Transverse colon (tissue), 4 donors: ENCODE measurements at regions not wholly inside any gene's neighbourhood (a gene's known extent, or its start where the extent isn't known, plus 50 kb on each side); places are given as distances from the start of the nearest gene placed in this dataset.

Source experiments
- DNase-seq: peaks from one replicate; pipeline ENCODE4 v3.0.0-alpha.2; 2019
- H3K27ac ChIP-seq, 4 donors: fragments of 200-600 bp; sonication (generic); 2 replicates each; pipeline ENCODE4 v1.5.1; 2016 to 2018; ENCODE audit warnings: inconsistent platforms in 4 of 4
- H3K27me3 ChIP-seq: fragments of 200-600 bp; sonication (generic); 2 replicates; pipeline ENCODE4 v1.5.1; 2017; ENCODE audit warnings: inconsistent platforms
- H3K36me3 ChIP-seq, 4 donors: fragments of 200-600 bp; sonication (generic); 2 replicates each; pipeline ENCODE4 v1.5.1; 2017 to 2019; ENCODE audit warnings: inconsistent platforms in 4 of 4
- H3K4me1 ChIP-seq, 4 donors: fragments of 200-600 bp; sonication (generic); 2 replicates each; pipeline ENCODE4 v1.5.1; 2017 to 2020; ENCODE audit warnings: inconsistent platforms in 4 of 4
- H3K4me3 ChIP-seq, 4 donors: fragments of 200-600 bp; sonication (generic); 1 replicate in 1 of 4; 2 replicates in 3 of 4; pipeline versions ENCODE4 v1.5.1 to v1.6.1; 2017 to 2019; ENCODE audit warnings: inconsistent platforms in 4 of 4
- H3K9me3 ChIP-seq, 2 donors: fragments of 200-600 bp; sonication (generic); 2 replicates each; pipeline ENCODE4 v1.5.1; 2017 to 2019; ENCODE audit warnings: inconsistent platforms in 2 of 2
- CTCF ChIP-seq, 5 experiments: fragments of 200-600 bp in 3 of 5; fragments of 450-650 bp in 2 of 5; sonication (generic) in 3 of 5; IDR thresholded peaks; 1 replicate in 2 of 5; 2 replicates in 3 of 5; pipeline ENCODE4 v1.5.1; 2016 to 2017; ENCODE audit warnings: antibody characterized with exemption in 5 of 5, inconsistent platforms in 3 of 5, mild to moderate bottlenecking in 2 of 5, moderate library complexity in 1 of 5
- EP300 ChIP-seq: sonication (generic); formaldehyde crosslinking; IDR thresholded peaks from one replicate; pipeline ENCODE4 v1.6.1; 2017; ENCODE audit warnings: antibody characterized with exemption, low read depth
- POLR2A ChIP-seq: fragments of 450-650 bp; IDR thresholded peaks from one replicate; pipeline ENCODE4 v1.6.1; 2016; ENCODE audit warnings: antibody characterized with exemption, mild to moderate bottlenecking, moderate library complexity
- POLR2AphosphoS5 ChIP-seq, 3 donors: sonication (generic); formaldehyde crosslinking; IDR thresholded peaks; one replicate each; pipeline ENCODE4 v1.6.1; 2016; ENCODE audit warnings: antibody characterized with exemption in 3 of 3
- WGBS, 2 donors: methylation state at CpG; one replicate each; pipeline ENCODE4 v1.1.5; 2018; ENCODE audit warnings: low coverage in 1 of 2; 5-methylcytosine and 5-hydroxymethylcytosine counted together
- in situ Hi-C, 4 donors: fragments of 200-750 bp; cut with MboI; loops; one replicate each; pipeline versions ENCODE4 v1.15.0 to v1.15.1; 2017; ENCODE audit warnings: low sequenced_read_pairs in 3 of 4, low pct_ligation_motif_present in 1 of 4, low pct_unique_long_range_greater_than_20kb in 1 of 4
- intact Hi-C: fragments of 100-400 bp; cut with DNase I; formaldehyde crosslinking; loops from one replicate; pipeline ENCODE4 v1.15.1; 2023; ENCODE audit warnings: low total_unique reads

- Histone ChIP-seq H3K27me3 (no peaks in the 10 kb centered on the region), H3K36me3 (no peaks in the 10 kb centered on the region), H3K9me3 (peaks cover 0 to 6% of the 10 kb centered on the region in 2 donors), H3K4me1 (no peaks in the 10 kb centered on the region), H3K4me3 (no peak overlapping the region), H3K27ac (no peak overlapping the region)
- no peak for TF ChIP-seq EP300
- TF ChIP-seq POLR2AphosphoS5 (IDR thresholded peaks at IDR 0.05), result no peak
- WGBS, 2 donors, result 75% methylated on average over 1 of the region's 1 CpG; no CpG with 5 or more reads in 1 of the 2 donors
- intact Hi-C loops (no loop called here), in situ Hi-C loops (no loop called here)
- no peak for DNase-seq
Observed at GRCh38 chr4:92071587-92071986, 232.2 kb upstream of the GRID2 start.

DNA sequence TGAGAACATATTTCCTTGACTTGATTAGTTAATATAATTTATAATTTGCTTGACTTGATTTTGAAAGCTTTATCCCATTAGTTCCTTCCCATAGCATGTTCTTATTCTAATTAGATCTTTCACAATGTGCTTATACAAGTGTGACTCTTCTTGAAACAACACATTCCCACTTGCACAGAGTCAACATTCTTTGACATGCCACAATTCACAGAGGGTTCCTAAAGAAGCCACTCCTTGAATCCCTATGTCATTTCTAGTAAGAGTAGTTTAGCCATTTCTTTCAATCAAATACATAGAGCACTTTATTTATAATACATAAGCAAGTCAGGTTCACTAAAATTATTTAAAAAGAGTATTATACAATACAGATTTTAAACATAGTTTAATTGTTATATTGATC, 228.9 kb upstream of the GRID2 start:
- DNase-seq, result no peak
- in situ Hi-C loops (no loop called here), intact Hi-C loops (no loop called here)

DNA sequence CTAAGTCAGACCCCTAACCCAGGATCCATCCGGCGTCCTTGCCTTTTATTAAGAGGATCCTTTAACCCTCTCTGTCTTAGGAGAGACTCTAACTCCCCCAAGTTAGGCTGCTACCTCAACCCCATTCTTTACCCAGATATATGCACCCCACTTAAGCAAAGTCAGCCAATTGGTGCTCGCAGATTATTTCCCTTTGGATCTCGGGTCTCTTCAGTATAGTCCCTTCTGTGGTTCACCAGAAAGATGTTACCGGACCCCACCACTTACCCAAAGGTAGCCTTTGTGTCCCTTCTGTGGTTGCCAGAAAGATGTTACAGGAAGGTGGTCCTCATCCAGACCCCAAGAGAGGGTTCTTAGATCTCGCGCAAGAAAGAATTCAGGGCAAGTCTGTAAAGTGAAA, 212.9 kb upstream of the GRID2 start:
- no peak for TF ChIP-seq EP300
- TF ChIP-seq POLR2AphosphoS5 (IDR thresholded peaks at IDR 0.05), result no peak
- no peak for TF ChIP-seq CTCF (IDR thresholded peaks at IDR 0.05)
- no peak for TF ChIP-seq POLR2A
- in situ Hi-C loops, result no loop called here
- intact Hi-C loops, result no loop called here
- H3K4me1 ChIP-seq, result no peaks in the 10 kb centered on the region
- no peak for DNase-seq
- H3K27ac ChIP-seq, result no peak overlapping the region
- no peaks in the 10 kb centered on the region for H3K27me3 ChIP-seq
- no peak overlapping the region for H3K4me3 ChIP-seq
- H3K9me3 ChIP-seq, result no peaks in the 10 kb centered on the region
- no peaks in the 10 kb centered on the region for H3K36me3 ChIP-seq
- 87 to 94% methylated on average over 5 to 7 of the region's 7 CpGs for WGBS, 2 donors

More for the DNA sequence above, 228.9 kb upstream of the GRID2 start:
- H3K9me3 ChIP-seq, result peaks cover 0 to 6% of the 10 kb centered on the region in 2 donors
- H3K27ac ChIP-seq, result no peak overlapping the region
- no peak overlapping the region for H3K4me3 ChIP-seq
- no peak for TF ChIP-seq POLR2A
- no peak for TF ChIP-seq EP300
- no peak for TF ChIP-seq CTCF (IDR thresholded peaks at IDR 0.05)
- no peak for TF ChIP-seq POLR2AphosphoS5 (IDR thresholded peaks at IDR 0.05)
- no peaks in the 10 kb centered on the region for H3K4me1 ChIP-seq
- no peaks in the 10 kb centered on the region for H3K27me3 ChIP-seq
- H3K36me3 ChIP-seq, result no peaks in the 10 kb centered on the region

DNA sequence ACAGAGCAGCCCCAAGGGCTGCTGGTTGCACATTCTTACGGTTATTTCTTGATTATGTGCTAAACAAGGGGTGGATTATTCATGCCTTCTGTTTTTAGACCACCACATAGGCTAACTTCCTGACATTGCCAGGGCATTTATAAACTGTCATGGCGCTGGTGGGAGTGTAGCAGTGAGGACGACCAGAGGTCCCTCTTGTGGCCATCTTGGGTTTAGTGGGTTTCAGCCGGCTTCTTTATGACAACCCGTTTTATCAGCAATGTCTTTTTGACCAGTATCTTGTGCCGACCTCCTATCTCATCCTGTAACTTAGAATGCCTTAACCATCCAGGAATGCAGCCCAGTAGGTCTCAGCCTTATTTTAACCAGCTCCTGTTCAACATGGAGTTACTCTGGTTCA, 212.4 kb upstream of the GRID2 start:
- no peak overlapping the region for H3K4me3 ChIP-seq
- H3K27ac ChIP-seq, result no peak overlapping the region
- in situ Hi-C loops, result no loop called here
- DNase-seq, result no peak
- H3K36me3 ChIP-seq, result no peaks in the 10 kb centered on the region
- WGBS, 2 donors, result 77 to 81% methylated on average over 3 to 6 of the region's 6 CpGs
- H3K4me1 ChIP-seq, result no peaks in the 10 kb centered on the region
- TF ChIP-seq POLR2AphosphoS5 (IDR thresholded peaks at IDR 0.05), result no peak
- no peak for TF ChIP-seq EP300
- no peak for TF ChIP-seq POLR2A
- TF ChIP-seq CTCF (IDR thresholded peaks at IDR 0.05), result no peak
- no peaks in the 10 kb centered on the region for H3K9me3 ChIP-seq
- intact Hi-C loops, result no loop called here
- H3K27me3 ChIP-seq, result no peaks in the 10 kb centered on the region

- H3K4me3 ChIP-seq, result no peak overlapping the region
- no peak overlapping the region for H3K27ac ChIP-seq
- TF ChIP-seq CTCF (IDR thresholded peaks at IDR 0.05) (no peak), POLR2AphosphoS5 (IDR thresholded peaks at IDR 0.05) (no peak), POLR2A (no peak), EP300 (no peak)
- no peaks in the 10 kb centered on the region for H3K36me3 ChIP-seq
- intact Hi-C loops (no loop called here), in situ Hi-C loops (no loop called here)
- H3K27me3 ChIP-seq, result no peaks in the 10 kb centered on the region
- no peak for DNase-seq
- 43 to 60% methylated on average over 2 of the region's 2 CpGs for WGBS, 2 donors
- H3K9me3 ChIP-seq, result no peaks in the 10 kb centered on the region
- H3K4me1 ChIP-seq, result no peaks in the 10 kb centered on the region
Observed at GRCh38 chr4:92099861-92100260, 203.9 kb upstream of the GRID2 start.
